Effector memory CD8-positive, alpha-beta T cell (primary cell): ENCODE measurements at regions not wholly inside any gene's neighbourhood (a gene's known extent, or its start where the extent isn't known, plus 50 kb on each side); places are given as distances from the start of the nearest gene placed in this dataset.

Experiments
- ATAC-seq: fragments of 150-1000 bp; cut with Tn5 transposase; replicated peaks from 2 replicates; pipeline ENCODE4 v1.10.0; 2021; ENCODE audit warnings: mild to moderate bottlenecking, moderate library complexity
- DNase-seq, 3 experiments: peaks; one replicate each; pipeline ENCODE4 v3.0.0; 2021
- H3K27ac Mint-ChIP-seq, 2 donors: one replicate each; pipeline ENCODE4 v1.8.0; 2022; ENCODE audit warnings: mild to moderate bottlenecking in 2 of 2, mixed read lengths in 2 of 2, moderate library complexity in 2 of 2
- H3K27me3 Mint-ChIP-seq, 2 donors: one replicate each; pipeline ENCODE4 v1.8.0; 2022; ENCODE audit warnings: mixed read lengths in 2 of 2
- H3K36me3 Mint-ChIP-seq: one replicate; pipeline ENCODE4 v1.8.0; 2022; ENCODE audit warnings: mild to moderate bottlenecking, moderate library complexity, mixed read lengths; ENCODE audit not compliant: insufficient read depth
- H3K4me1 Mint-ChIP-seq, 2 donors: one replicate each; pipeline ENCODE4 v1.8.0; 2022; ENCODE audit warnings: low read depth in 2 of 2, mixed read lengths in 2 of 2
- H3K4me3 Mint-ChIP-seq, 2 donors: one replicate each; pipeline ENCODE4 v1.8.0; 2022; ENCODE audit warnings: mild to moderate bottlenecking in 2 of 2, mixed read lengths in 2 of 2, moderate library complexity in 2 of 2
- H3K9me3 Mint-ChIP-seq, 2 donors: one replicate each; pipeline ENCODE4 v1.8.0; 2022; ENCODE audit warnings: mixed read lengths in 2 of 2

- Mint-ChIP-seq H3K27ac (no peak overlapping the region), H3K27me3 (no peaks in the 10 kb centered on the region), H3K4me3 (no peak overlapping the region), H3K36me3 (no peaks in the 10 kb centered on the region), H3K9me3 (peaks cover 7 to 11% of the 10 kb centered on the region in 2 donors), H3K4me1 (no peaks in the 10 kb centered on the region)
- no peak for ATAC-seq
- no peak for DNase-seq
Measured at GRCh38 chr1:80994934-80995333, 805.8 kb upstream of the ADGRL2 start.

- no peak for DNase-seq
- Mint-ChIP-seq H3K4me3 (no peak overlapping the region), H3K4me1 (no peaks in the 10 kb centered on the region), H3K27ac (no peak overlapping the region), H3K9me3 (peaks cover 7 to 11% of the 10 kb centered on the region in 2 donors), H3K36me3 (no peaks in the 10 kb centered on the region), H3K27me3 (no peaks in the 10 kb centered on the region)
- ATAC-seq: no peak
Measured at GRCh38 chr1:80994038-80994437, 806.7 kb upstream of the ADGRL2 start.

- ATAC-seq: no peak
- Mint-ChIP-seq H3K27ac (no peak overlapping the region), H3K9me3 (peaks cover 7 to 11% of the 10 kb centered on the region in 2 donors), H3K4me1 (no peaks in the 10 kb centered on the region), H3K4me3 (no peak overlapping the region), H3K36me3 (no peaks in the 10 kb centered on the region), H3K27me3 (no peaks in the 10 kb centered on the region)
- DNase-seq: no peak
Measured at GRCh38 chr1:80993154-80993980, 807.4 kb upstream of the ADGRL2 start.

GRCh38 chr1:80989455-80989854, 811.3 kb upstream of the ADGRL2 start:
- Mint-ChIP-seq H3K36me3 (no peaks in the 10 kb centered on the region), H3K27me3 (no peaks in the 10 kb centered on the region), H3K27ac (no peak overlapping the region), H3K4me1 (no peaks in the 10 kb centered on the region), H3K9me3 (peaks cover 0 to 3% of the 10 kb centered on the region in 2 donors), H3K4me3 (no peak overlapping the region)
- ATAC-seq (no peak), DNase-seq (no peak)

- Mint-ChIP-seq H3K4me3 (no peak overlapping the region), H3K36me3 (no peaks in the 10 kb centered on the region)
- no peak for DNase-seq
Measured at GRCh38 chr1:80988926-80989325, 811.8 kb upstream of the ADGRL2 start.

GRCh38 chr1:80987824-80988223, 812.9 kb upstream of the ADGRL2 start:
- no peaks in the 10 kb centered on the region for H3K27me3 Mint-ChIP-seq
- H3K27ac Mint-ChIP-seq: no peak overlapping the region
- no peaks in the 10 kb centered on the region for H3K9me3 Mint-ChIP-seq
- no peak for DNase-seq
- ATAC-seq: no peak
- no peaks in the 10 kb centered on the region for H3K36me3 Mint-ChIP-seq
- no peak overlapping the region for H3K4me3 Mint-ChIP-seq
- H3K4me1 Mint-ChIP-seq: no peaks in the 10 kb centered on the region

More at GRCh38 chr1:80988926-80989325, 811.8 kb upstream of the ADGRL2 start:
- no peaks in the 10 kb centered on the region for H3K9me3 Mint-ChIP-seq
- no peaks in the 10 kb centered on the region for H3K27me3 Mint-ChIP-seq
- H3K27ac Mint-ChIP-seq: no peak overlapping the region
- no peaks in the 10 kb centered on the region for H3K4me1 Mint-ChIP-seq
- ATAC-seq: no peak

GRCh38 chr1:80987106-80987505, 813.6 kb upstream of the ADGRL2 start:
- ATAC-seq (no peak), DNase-seq (no peak)
- no peaks in the 10 kb centered on the region for H3K9me3 Mint-ChIP-seq
- H3K4me1 Mint-ChIP-seq: no peaks in the 10 kb centered on the region
- no peak overlapping the region for H3K4me3 Mint-ChIP-seq
- H3K27ac Mint-ChIP-seq: no peak overlapping the region
- H3K36me3 Mint-ChIP-seq: no peaks in the 10 kb centered on the region
- no peaks in the 10 kb centered on the region for H3K27me3 Mint-ChIP-seq

- Mint-ChIP-seq H3K36me3 (no peaks in the 10 kb centered on the region), H3K27ac (no peak overlapping the region), H3K4me3 (no peak overlapping the region), H3K27me3 (no peaks in the 10 kb centered on the region), H3K4me1 (no peaks in the 10 kb centered on the region), H3K9me3 (peaks cover 9 to 28% of the 10 kb centered on the region in 2 donors)
- no peak for DNase-seq
- no peak for ATAC-seq
Measured at GRCh38 chr1:80982831-80983230, 817.9 kb upstream of the ADGRL2 start.

GRCh38 chr1:80973101-80973500, 827.6 kb upstream of the ADGRL2 start:
- H3K9me3 Mint-ChIP-seq: peaks cover 12 to 25% of the 10 kb centered on the region in 2 donors
- no peak overlapping the region for H3K27ac Mint-ChIP-seq
- no peak overlapping the region for H3K4me3 Mint-ChIP-seq
- DNase-seq: no peak
- no peaks in the 10 kb centered on the region for H3K4me1 Mint-ChIP-seq
- no peaks in the 10 kb centered on the region for H3K36me3 Mint-ChIP-seq
- no peaks in the 10 kb centered on the region for H3K27me3 Mint-ChIP-seq
- no peak for ATAC-seq

- Mint-ChIP-seq H3K27me3 (no peaks in the 10 kb centered on the region), H3K4me1 (no peaks in the 10 kb centered on the region), H3K9me3 (peaks cover 11 to 18% of the 10 kb centered on the region in 2 donors), H3K36me3 (no peaks in the 10 kb centered on the region), H3K27ac (no peak overlapping the region), H3K4me3 (no peak overlapping the region)
- no peak for DNase-seq
- no peak for ATAC-seq
Measured at GRCh38 chr1:80966266-80966665, 834.5 kb upstream of the ADGRL2 start.

GRCh38 chr1:80962564-80962963, 838.2 kb upstream of the ADGRL2 start:
- DNase-seq (no peak), ATAC-seq (no peak)
- peaks cover 8 to 12% of the 10 kb centered on the region in 2 donors for H3K9me3 Mint-ChIP-seq
- H3K36me3 Mint-ChIP-seq: no peaks in the 10 kb centered on the region
- no peaks in the 10 kb centered on the region for H3K27me3 Mint-ChIP-seq
- H3K27ac Mint-ChIP-seq: no peak overlapping the region
- no peak overlapping the region for H3K4me3 Mint-ChIP-seq
- H3K4me1 Mint-ChIP-seq: no peaks in the 10 kb centered on the region

- Mint-ChIP-seq H3K4me3 (no peak overlapping the region), H3K27ac (no peak overlapping the region), H3K27me3 (no peaks in the 10 kb centered on the region), H3K36me3 (no peaks in the 10 kb centered on the region), H3K9me3 (peaks cover 8 to 12% of the 10 kb centered on the region in 2 donors), H3K4me1 (no peaks in the 10 kb centered on the region)
- ATAC-seq (no peak), DNase-seq (no peak)
Measured at GRCh38 chr1:80961464-80962190, 839.1 kb upstream of the ADGRL2 start.

GRCh38 chr1:80933346-80933745, 867.4 kb upstream of the ADGRL2 start:
- DNase-seq (no peak), ATAC-seq (no peak)
- no peak overlapping the region for H3K27ac Mint-ChIP-seq
- no peaks in the 10 kb centered on the region for H3K36me3 Mint-ChIP-seq
- no peak overlapping the region for H3K4me3 Mint-ChIP-seq
- H3K9me3 Mint-ChIP-seq: peaks cover 3 to 19% of the 10 kb centered on the region in 2 donors
- H3K27me3 Mint-ChIP-seq: no peaks in the 10 kb centered on the region
- no peaks in the 10 kb centered on the region for H3K4me1 Mint-ChIP-seq

GRCh38 chr1:80931178-80931577, 869.6 kb upstream of the ADGRL2 start:
- Mint-ChIP-seq H3K27ac (no peak overlapping the region), H3K4me3 (no peak overlapping the region), H3K36me3 (no peaks in the 10 kb centered on the region), H3K9me3 (peaks cover 7 to 37% of the 10 kb centered on the region in 2 donors), H3K27me3 (no peaks in the 10 kb centered on the region), H3K4me1 (no peaks in the 10 kb centered on the region)
- ATAC-seq (no peak), DNase-seq (no peak)
